ENCODE measurements at regions not wholly inside any gene's neighbourhood (a gene's known extent, or its start where the extent isn't known, plus 50 kb on each side); places are given as distances from the start of the nearest gene placed in this dataset.

DNA sequence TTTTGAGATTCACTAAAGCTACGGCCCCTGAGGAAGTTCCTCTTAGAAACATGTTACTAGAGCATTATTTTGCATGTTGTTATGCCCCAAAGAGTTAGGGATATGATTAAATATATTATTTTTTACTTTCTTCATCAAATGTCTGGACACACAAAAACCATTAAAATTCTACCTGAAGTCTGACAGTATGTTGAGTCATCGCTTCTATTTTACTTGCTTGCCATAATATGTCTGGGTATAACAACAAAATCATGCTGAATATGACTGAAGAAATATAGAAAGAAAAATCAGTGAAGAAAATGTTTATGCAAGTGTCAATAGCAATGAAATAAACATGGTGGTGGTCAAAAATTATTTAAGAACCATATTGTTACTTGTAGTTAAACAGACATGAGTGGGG, 1818.5 kb upstream of the ADGRL3 start:
- intact Hi-C loops (cut with micrococcal nuclease; ENCODE audit: unreplicated experiment), result no loop called here
- no peak overlapping the region for H3K27ac ChIP-seq (ENCODE audit: low read depth, low read length, poor library complexity, severe bottlenecking)
- TF ChIP-seq EZH2 (IDR thresholded peaks at IDR 0.05; ENCODE audit: borderline replicate concordance, low read depth, low read length, poor library complexity, severe bottlenecking), result no peak
- TF ChIP-seq, protein P1, sequence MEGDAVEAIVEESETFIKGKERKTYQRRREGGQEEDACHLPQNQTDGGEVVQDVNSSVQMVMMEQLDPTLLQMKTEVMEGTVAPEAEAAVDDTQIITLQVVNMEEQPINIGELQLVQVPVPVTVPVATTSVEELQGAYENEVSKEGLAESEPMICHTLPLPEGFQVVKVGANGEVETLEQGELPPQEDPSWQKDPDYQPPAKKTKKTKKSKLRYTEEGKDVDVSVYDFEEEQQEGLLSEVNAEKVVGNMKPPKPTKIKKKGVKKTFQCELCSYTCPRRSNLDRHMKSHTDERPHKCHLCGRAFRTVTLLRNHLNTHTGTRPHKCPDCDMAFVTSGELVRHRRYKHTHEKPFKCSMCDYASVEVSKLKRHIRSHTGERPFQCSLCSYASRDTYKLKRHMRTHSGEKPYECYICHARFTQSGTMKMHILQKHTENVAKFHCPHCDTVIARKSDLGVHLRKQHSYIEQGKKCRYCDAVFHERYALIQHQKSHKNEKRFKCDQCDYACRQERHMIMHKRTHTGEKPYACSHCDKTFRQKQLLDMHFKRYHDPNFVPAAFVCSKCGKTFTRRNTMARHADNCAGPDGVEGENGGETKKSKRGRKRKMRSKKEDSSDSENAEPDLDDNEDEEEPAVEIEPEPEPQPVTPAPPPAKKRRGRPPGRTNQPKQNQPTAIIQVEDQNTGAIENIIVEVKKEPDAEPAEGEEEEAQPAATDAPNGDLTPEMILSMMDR (conservative IDR thresholded peaks at IDR 0.05; ENCODE audit: low read depth, low read length), result no peak
- H3K4me1 ChIP-seq (ENCODE audit: insufficient read depth, low read length, poor library complexity, severe bottlenecking), result no peaks in the 10 kb centered on the region
- H3K36me3 ChIP-seq (ENCODE audit: insufficient read depth, low read length, poor library complexity, severe bottlenecking), result no peaks in the 10 kb centered on the region
- POLR2A ChIA-PET (ENCODE audit: low non-redundant PET), result no interaction called here
- BruUV-seq (replicated peaks), result no TSS peak
- no peak for DNase-seq (ENCODE audit: low spot score)
- no peaks in the 10 kb centered on the region for H3K27me3 ChIP-seq (replicated peaks; ENCODE audit: insufficient read depth, low read depth, low read length, poor library complexity)
- CTCF ChIA-PET, result no interaction called here
- H3K9me3 ChIP-seq (ENCODE audit: low read depth, low read length, poor library complexity, severe bottlenecking), result no peaks in the 10 kb centered on the region
- H3K4me3 ChIP-seq (ENCODE audit: low read depth, low read length, poor library complexity, severe bottlenecking), result no peak overlapping the region

DNA sequence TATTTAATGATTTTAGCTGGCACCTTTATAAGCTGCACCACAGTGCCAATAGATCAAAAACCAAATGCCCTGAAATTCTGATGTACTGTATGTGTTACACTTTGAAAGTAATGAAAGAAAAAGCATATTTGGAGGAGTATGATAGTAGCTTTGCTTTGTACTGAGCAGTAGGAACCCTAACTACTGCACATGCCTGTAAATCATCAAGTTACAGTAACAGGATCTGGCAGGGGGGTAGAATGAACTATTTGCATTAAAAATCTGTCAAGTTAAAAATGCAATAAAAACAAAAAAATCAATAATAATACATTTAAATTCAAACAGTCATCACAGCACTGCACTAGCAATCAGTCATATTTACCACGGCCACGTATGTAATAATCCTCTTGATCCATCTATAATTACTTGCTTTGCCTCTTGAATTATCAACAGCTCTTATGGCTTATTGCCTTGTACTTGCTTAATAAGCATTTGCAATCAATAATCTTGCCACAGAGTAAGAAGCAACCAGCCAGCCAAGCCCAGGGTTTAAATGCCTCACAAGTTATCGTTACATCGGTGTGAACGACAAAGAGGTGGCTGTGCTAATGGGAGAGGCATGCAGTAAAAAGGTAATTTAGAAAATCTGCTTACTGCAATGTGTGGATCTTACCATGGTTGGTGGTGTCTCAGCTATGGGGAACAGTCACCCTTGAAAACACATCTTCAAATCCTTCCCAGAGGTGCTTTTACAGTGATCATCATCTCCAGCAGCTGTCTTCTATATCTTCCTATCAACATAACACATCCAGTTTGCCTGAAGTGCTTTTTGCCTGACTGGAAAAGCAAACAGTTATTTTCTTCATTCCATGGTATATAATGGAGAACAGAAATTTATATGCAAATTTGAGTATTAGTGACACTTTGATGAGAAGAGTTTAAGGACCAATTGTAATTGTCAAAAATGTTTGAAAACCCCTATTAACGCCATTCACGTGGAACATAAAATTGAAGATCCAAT, 1812.1 kb upstream of the ADGRL3 start:
- intact Hi-C loops (cut with micrococcal nuclease; ENCODE audit: unreplicated experiment), result no loop called here
- TF ChIP-seq EZH2 (IDR thresholded peaks at IDR 0.05; ENCODE audit: borderline replicate concordance, low read depth, low read length, poor library complexity, severe bottlenecking), result no peak
- TF ChIP-seq, protein P1 (conservative IDR thresholded peaks at IDR 0.05; ENCODE audit: low read depth, low read length), result no peak
- Histone ChIP-seq H3K4me1 (ENCODE audit: insufficient read depth, low read length, poor library complexity, severe bottlenecking) (no peaks in the 10 kb centered on the region), H3K27me3 (replicated peaks; ENCODE audit: insufficient read depth, low read depth, low read length, poor library complexity) (no peaks in the 10 kb centered on the region), H3K27ac (ENCODE audit: low read depth, low read length, poor library complexity, severe bottlenecking) (no peak overlapping the region), H3K36me3 (ENCODE audit: insufficient read depth, low read length, poor library complexity, severe bottlenecking) (no peaks in the 10 kb centered on the region), H3K9me3 (ENCODE audit: low read depth, low read length, poor library complexity, severe bottlenecking) (no peaks in the 10 kb centered on the region), H3K4me3 (ENCODE audit: low read depth, low read length, poor library complexity, severe bottlenecking) (no peak overlapping the region)
- ChIA-PET CTCF (no interaction called here), POLR2A (ENCODE audit: low non-redundant PET) (no interaction called here)
- no TSS peak for BruUV-seq (replicated peaks)
- no peak for DNase-seq (ENCODE audit: low spot score)

DNA sequence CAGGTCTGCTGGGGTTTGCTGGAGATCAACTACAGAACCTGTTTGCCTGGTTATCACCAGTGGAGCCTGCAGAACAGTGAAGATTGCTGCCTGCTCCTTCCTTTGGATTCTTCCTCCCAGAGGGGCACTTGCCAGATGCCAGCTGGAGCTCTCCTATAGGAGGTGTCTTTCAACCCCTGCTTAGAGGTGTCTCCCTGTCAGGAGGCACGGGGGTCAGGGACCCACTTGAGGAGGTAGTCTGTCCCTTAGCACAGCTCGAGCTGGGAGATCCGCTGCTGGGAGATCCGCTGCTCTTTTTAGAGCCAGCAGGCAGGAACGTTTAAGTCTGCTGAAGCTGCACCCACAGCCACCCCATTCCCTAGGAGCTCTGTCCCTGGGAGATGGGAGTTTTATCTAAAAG, 1806.3 kb upstream of the ADGRL3 start:
- H3K27ac ChIP-seq (ENCODE audit: low read depth, low read length, poor library complexity, severe bottlenecking), result no peak overlapping the region
- H3K36me3 ChIP-seq (ENCODE audit: insufficient read depth, low read length, poor library complexity, severe bottlenecking), result no peaks in the 10 kb centered on the region
- H3K9me3 ChIP-seq (ENCODE audit: low read depth, low read length, poor library complexity, severe bottlenecking), result peaks cover 7% of the 10 kb centered on the region
- H3K4me1 ChIP-seq (ENCODE audit: insufficient read depth, low read length, poor library complexity, severe bottlenecking), result no peaks in the 10 kb centered on the region
- H3K4me3 ChIP-seq (ENCODE audit: low read depth, low read length, poor library complexity, severe bottlenecking), result no peak overlapping the region
- no peaks in the 10 kb centered on the region for H3K27me3 ChIP-seq (replicated peaks; ENCODE audit: insufficient read depth, low read depth, low read length, poor library complexity)
- ChIA-PET CTCF (no interaction called here), POLR2A (ENCODE audit: low non-redundant PET) (no interaction called here)
- no peak for DNase-seq (ENCODE audit: low spot score)
- TF ChIP-seq, protein P1 (conservative IDR thresholded peaks at IDR 0.05; ENCODE audit: low read depth, low read length), result no peak
- TF ChIP-seq EZH2 (IDR thresholded peaks at IDR 0.05; ENCODE audit: borderline replicate concordance, low read depth, low read length, poor library complexity, severe bottlenecking), result no peak
- intact Hi-C loops (cut with micrococcal nuclease; ENCODE audit: unreplicated experiment), result no loop called here
- no TSS peak for BruUV-seq (replicated peaks)
